K562 (cell line): ENCODE measurements at regions not wholly inside any gene's neighbourhood (a gene's known extent, or its start where the extent isn't known, plus 50 kb on each side); places are given as distances from the start of the nearest gene placed in this dataset.

ENCODE experiments used
- ATAC-seq: fragments of 200-7000 bp; cut with Tn5 transposase; 3 replicates; pipeline ENCODE4 v1.9.1; 2020; ENCODE audit warnings: moderate library complexity
- BruUV-seq: library from RNA; stranded (reverse); fragments of 400-500 nt; replicated peaks from 2 replicates; lab custom pipeline; 2021; lab: Mats Ljungman, UMichigan
- CTCF ChIA-PET: fragments of 300-600 bp; formaldehyde crosslinking; extraction: SDS; loops from one replicate; lab custom pipeline; 2021; ENCODE audit warnings: low intra/inter-chr PET ratio; lab: Yijun Ruan, JAX
- POLR2A ChIA-PET: fragments of 300-600, 350-650 bp; sonication (Branson Sonifier 250); formaldehyde crosslinking; extraction: SDS; loops from one replicate; lab custom pipeline; 2021; ENCODE audit warnings: antibody characterized with exemption, inconsistent platforms; lab: Yijun Ruan, JAX
- DNase-seq, 4 experiments: peaks; one replicate each; pipeline versions ENCODE4 v3.0.0 to v3.0.0-alpha.2; 2011 to 2018; ENCODE audit warnings: low spot score in 3 of 4, mixed read lengths in 3 of 4; ENCODE audit errors: extremely low read depth in 1 of 4
- FAIRE-seq: peaks from 2 replicates; lab custom pipeline; 2011; peaks lifted over from hg19 to GRCh38; lab: Jason Lieb, UNC
- H2AFZ ChIP-seq: 2 replicates; pipeline ENCODE4 v1.6.0; 2011; ENCODE audit warnings: low read depth, low read length, control low read depth, inconsistent platforms
- H3K27ac ChIP-seq: fragments of 200-600 bp; 3 replicates; pipeline ENCODE4 v1.8.0; 2011; ENCODE audit warnings: low read depth, mild to moderate bottlenecking, control low read depth, inconsistent platforms, low read length, moderate library complexity, mixed read lengths; ENCODE audit errors: extremely low read depth
- H3K27me3 ChIP-seq, 2 experiments: fragments of 300-600 bp in 1 of 2; 2 replicates in 1 of 2; 3 replicates in 1 of 2; pipeline versions ENCODE4 v1.6.0 to v1.8.0; 2011; ENCODE audit warnings: inconsistent platforms in 2 of 2, low read length in 2 of 2, mild to moderate bottlenecking in 1 of 2, mixed read lengths in 1 of 2, moderate library complexity in 1 of 2; ENCODE audit not compliant: control insufficient read depth in 2 of 2, insufficient read depth in 2 of 2
- H3K36me3 ChIP-seq: fragments of 300-600 bp; 3 replicates; pipeline ENCODE4 v1.8.0; 2011; ENCODE audit warnings: mild to moderate bottlenecking, low read length, inconsistent platforms; ENCODE audit not compliant: control insufficient read depth, insufficient read depth
- H3K4me1 ChIP-seq, 2 experiments: fragments of 200-600 bp in 1 of 2; replicated peaks in 1 of 2; 2 replicates in 1 of 2; 3 replicates in 1 of 2; pipeline versions ENCODE4 v1.5.1 to v1.8.0; 2011; ENCODE audit warnings: inconsistent platforms in 2 of 2, low read length in 2 of 2, mild to moderate bottlenecking in 1 of 2, mixed read lengths in 1 of 2, moderate library complexity in 1 of 2; ENCODE audit not compliant: control insufficient read depth in 2 of 2, insufficient read depth in 2 of 2
- H3K4me2 ChIP-seq: 2 replicates; pipeline ENCODE4 v1.6.1; 2011; ENCODE audit warnings: low read length, control low read depth, inconsistent platforms, mixed read lengths; ENCODE audit not compliant: insufficient read depth
- H3K4me3 ChIP-seq: fragments of 200-600 bp; sonication (generic), shearing (Covaris generic); 2 replicates; pipeline ENCODE4 v1.5.1; 2016; ENCODE audit warnings: control low read depth, inconsistent platforms
- H3K79me2 ChIP-seq: fragments of 200-600 bp; 3 replicates; pipeline ENCODE4 v1.8.0; 2011; ENCODE audit warnings: low read length, inconsistent platforms; ENCODE audit not compliant: control insufficient read depth, insufficient read depth
- H3K9ac ChIP-seq, 2 experiments: 2 replicates each; pipeline versions ENCODE4 v1.6.0 to v1.6.1; 2011; ENCODE audit warnings: low read depth in 2 of 2, low read length in 2 of 2, control low read depth in 1 of 2, inconsistent platforms in 1 of 2, mild to moderate bottlenecking in 1 of 2, mixed read lengths in 1 of 2; ENCODE audit not compliant: insufficient read depth in 1 of 2
- H3K9me1 ChIP-seq: one replicate; pipeline ENCODE4 v1.6.0; 2011; ENCODE audit warnings: inconsistent platforms, mild to moderate bottlenecking, low read length, moderate library complexity; ENCODE audit not compliant: control insufficient read depth, insufficient read depth
- H3K9me3 ChIP-seq: replicated peaks from 2 replicates; pipeline ENCODE4 v1.5.1; 2011; ENCODE audit warnings: low read depth, low read length, inconsistent platforms; ENCODE audit not compliant: control insufficient read depth, insufficient read depth
- H4K20me1 ChIP-seq: replicated peaks from 2 replicates; pipeline ENCODE4 v1.6.1; 2011; ENCODE audit warnings: low read length, inconsistent platforms, mixed read lengths; ENCODE audit not compliant: control insufficient read depth, insufficient read depth
- ASH1L ChIP-seq: fragments of 450-650 bp; IDR thresholded peaks from 2 replicates; pipeline ENCODE4 v1.6.1; 2018; ENCODE audit warnings: borderline replicate concordance, mild to moderate bottlenecking, low read depth; ENCODE audit not compliant: partially characterized antibody
- BCOR ChIP-seq: fragments of 450-650 bp; IDR thresholded peaks from 2 replicates; pipeline ENCODE4 v1.6.1; 2016
- CREBBP ChIP-seq: IDR thresholded peaks from one replicate; pipeline ENCODE4 v1.6.1; 2012; ENCODE audit warnings: low read depth, mild to moderate bottlenecking, control low read depth, inconsistent platforms, low read length
- FUS ChIP-seq: fragments of 200-400 bp; formaldehyde crosslinking; optimal IDR thresholded peaks from 2 replicates; pipeline ENCODE3; 2017; ENCODE audit warnings: low read depth, low read length
- GTF2F1 ChIP-seq: IDR thresholded peaks from 2 replicates; pipeline ENCODE4 v1.6.1; 2011; ENCODE audit warnings: low read depth, low read length, improper control_type of control experiment
- HDAC2 ChIP-seq: fragments of 450-650 bp; IDR thresholded peaks from 2 replicates; pipeline ENCODE4 v1.6.1; 2016; ENCODE audit warnings: mild to moderate bottlenecking
- NR4A1 ChIP-seq, 2 experiments: fragments of 250-450 bp in 1 of 2; fragments of 450-650 bp in 1 of 2; sonication (Bioruptor Pico) in 1 of 2; IDR thresholded peaks; 2 replicates each; pipeline versions ENCODE4 v1.4.0 to v1.6.1; 2016 to 2020; ENCODE audit warnings: mild to moderate bottlenecking in 2 of 2, missing compliant biosample characterization in 1 of 2, missing genetic modification characterization in 1 of 2, moderate library complexity in 1 of 2
- RBM22 ChIP-seq: fragments of 200-400 bp; formaldehyde crosslinking; IDR thresholded peaks from 2 replicates; pipeline ENCODE4 v1.6.1; 2018; ENCODE audit warnings: low read length, low read depth; ENCODE audit not compliant: poor library complexity, severe bottlenecking
- SAFB2 ChIP-seq: fragments of 200-400 bp; formaldehyde crosslinking; IDR thresholded peaks from 2 replicates; pipeline ENCODE4 v1.6.1; 2018; ENCODE audit warnings: borderline replicate concordance, low read length, low read depth, moderate library complexity; ENCODE audit not compliant: severe bottlenecking
- SP1 ChIP-seq: sonication (generic); formaldehyde crosslinking; IDR thresholded peaks from 2 replicates; pipeline ENCODE4 v1.8.1; 2022; ENCODE audit warnings: mild to moderate bottlenecking, missing genetic modification reagents
- ZBED1 ChIP-seq: IDR thresholded peaks from 2 replicates; pipeline ENCODE4 v1.6.1; 2014
- ZNF146 ChIP-seq: IDR thresholded peaks from one replicate; pipeline ENCODE4 v1.6.1; 2018; ENCODE audit warnings: missing compliant biosample characterization; ENCODE audit not compliant: unreplicated experiment
- ZNF24 ChIP-seq: fragments of 450-650 bp; IDR thresholded peaks from 2 replicates; pipeline ENCODE4 v1.6.1; 2016
- ZNF282 ChIP-seq: sonication (generic); formaldehyde crosslinking; IDR thresholded peaks from 2 replicates; pipeline ENCODE4 v1.8.1; 2023; ENCODE audit warnings: missing genetic modification reagents
- WGBS: fragments of 100-300 bp; shearing (Covaris generic); methylation state at CpG from one replicate; pipeline ENCODE4 v1.1.6; 2016; ENCODE audit warnings: low coverage, mixed read lengths; ENCODE audit not compliant: insufficient coverage; ENCODE audit errors: missing lambda C conversion rate; 5-methylcytosine and 5-hydroxymethylcytosine counted together
- in situ Hi-C: fragments of 300-500 bp; cut with MboI; formaldehyde crosslinking; loops from 4 replicates; pipeline ENCODE4 v1.15.0; 2018; ENCODE audit warnings: inconsistent platforms, mixed read lengths
- intact Hi-C: fragments of 100-400 bp; cut with micrococcal nuclease; formaldehyde crosslinking; loops from 2 replicates; pipeline ENCODE4 v1.14.2; 2022
- TF ChIP-seq, protein P1 (sequence below): fragments of 450-650 bp; IDR thresholded peaks from 2 replicates; pipeline ENCODE4 v1.6.1; 2016; ENCODE audit warnings: borderline replicate concordance
- TF ChIP-seq, protein P2 (sequence below): sonication (generic); formaldehyde crosslinking; IDR thresholded peaks from 2 replicates; pipeline ENCODE4 v1.8.1; 2023; ENCODE audit warnings: mild to moderate bottlenecking, missing genetic modification reagents
- TF ChIP-seq, protein P3 (sequence below): IDR thresholded peaks from 2 replicates; pipeline ENCODE4 v1.6.1; 2011; ENCODE audit warnings: borderline replicate concordance, low read depth, mild to moderate bottlenecking, moderate library complexity, low read length; ENCODE audit not compliant: insufficient read depth, poor library complexity, severe bottlenecking

DNA sequence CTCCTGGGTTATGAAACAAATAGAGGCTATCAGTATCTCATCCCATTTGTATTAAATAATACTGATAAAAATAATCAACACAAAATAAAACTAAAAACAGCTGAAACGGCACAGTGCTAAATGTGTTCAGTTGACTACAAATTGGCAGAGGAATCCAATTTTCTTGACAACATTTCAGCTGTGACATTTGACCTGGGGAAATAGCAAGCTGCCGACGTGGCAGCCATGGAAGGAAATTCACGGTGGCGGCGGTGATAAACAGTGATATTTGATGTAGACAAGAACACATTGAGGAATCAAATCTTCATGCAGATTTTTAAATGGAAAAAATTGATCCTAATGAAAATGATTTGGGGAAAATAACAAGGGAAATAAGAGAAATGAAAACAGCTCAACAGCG, 159.1 kb upstream of the RTL1 start:
- no peaks in the 10 kb centered on the region for H3K4me1 ChIP-seq
- ChIA-PET CTCF (no interaction called here), POLR2A (no interaction called here)
- TF ChIP-seq ZNF24: no peak
- TF ChIP-seq, protein P1, sequence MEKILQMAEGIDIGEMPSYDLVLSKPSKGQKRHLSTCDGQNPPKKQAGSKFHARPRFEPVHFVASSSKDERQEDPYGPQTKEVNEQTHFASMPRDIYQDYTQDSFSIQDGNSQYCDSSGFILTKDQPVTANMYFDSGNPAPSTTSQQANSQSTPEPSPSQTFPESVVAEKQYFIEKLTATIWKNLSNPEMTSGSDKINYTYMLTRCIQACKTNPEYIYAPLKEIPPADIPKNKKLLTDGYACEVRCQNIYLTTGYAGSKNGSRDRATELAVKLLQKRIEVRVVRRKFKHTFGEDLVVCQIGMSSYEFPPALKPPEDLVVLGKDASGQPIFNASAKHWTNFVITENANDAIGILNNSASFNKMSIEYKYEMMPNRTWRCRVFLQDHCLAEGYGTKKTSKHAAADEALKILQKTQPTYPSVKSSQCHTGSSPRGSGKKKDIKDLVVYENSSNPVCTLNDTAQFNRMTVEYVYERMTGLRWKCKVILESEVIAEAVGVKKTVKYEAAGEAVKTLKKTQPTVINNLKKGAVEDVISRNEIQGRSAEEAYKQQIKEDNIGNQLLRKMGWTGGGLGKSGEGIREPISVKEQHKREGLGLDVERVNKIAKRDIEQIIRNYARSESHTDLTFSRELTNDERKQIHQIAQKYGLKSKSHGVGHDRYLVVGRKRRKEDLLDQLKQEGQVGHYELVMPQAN: no peak
- no peak for TF ChIP-seq ASH1L
- TF ChIP-seq ZNF282: no peak
- no peak for TF ChIP-seq NR4A1 (CRISPR knock-in tag; IDR thresholded peaks at IDR 0.05)
- TF ChIP-seq NR4A1 (tag; IDR thresholded peaks at IDR 0.05): no peak
- TF ChIP-seq, protein P2, sequence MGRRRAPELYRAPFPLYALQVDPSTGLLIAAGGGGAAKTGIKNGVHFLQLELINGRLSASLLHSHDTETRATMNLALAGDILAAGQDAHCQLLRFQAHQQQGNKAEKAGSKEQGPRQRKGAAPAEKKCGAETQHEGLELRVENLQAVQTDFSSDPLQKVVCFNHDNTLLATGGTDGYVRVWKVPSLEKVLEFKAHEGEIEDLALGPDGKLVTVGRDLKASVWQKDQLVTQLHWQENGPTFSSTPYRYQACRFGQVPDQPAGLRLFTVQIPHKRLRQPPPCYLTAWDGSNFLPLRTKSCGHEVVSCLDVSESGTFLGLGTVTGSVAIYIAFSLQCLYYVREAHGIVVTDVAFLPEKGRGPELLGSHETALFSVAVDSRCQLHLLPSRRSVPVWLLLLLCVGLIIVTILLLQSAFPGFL (CRISPR knock-in tag): no peak
- TF ChIP-seq FUS: no peak
- TF ChIP-seq GTF2F1: no peak
- TF ChIP-seq BCOR: no peak
- TF ChIP-seq SAFB2: no peak
- no peak for TF ChIP-seq CREBBP
- TF ChIP-seq, protein P3, sequence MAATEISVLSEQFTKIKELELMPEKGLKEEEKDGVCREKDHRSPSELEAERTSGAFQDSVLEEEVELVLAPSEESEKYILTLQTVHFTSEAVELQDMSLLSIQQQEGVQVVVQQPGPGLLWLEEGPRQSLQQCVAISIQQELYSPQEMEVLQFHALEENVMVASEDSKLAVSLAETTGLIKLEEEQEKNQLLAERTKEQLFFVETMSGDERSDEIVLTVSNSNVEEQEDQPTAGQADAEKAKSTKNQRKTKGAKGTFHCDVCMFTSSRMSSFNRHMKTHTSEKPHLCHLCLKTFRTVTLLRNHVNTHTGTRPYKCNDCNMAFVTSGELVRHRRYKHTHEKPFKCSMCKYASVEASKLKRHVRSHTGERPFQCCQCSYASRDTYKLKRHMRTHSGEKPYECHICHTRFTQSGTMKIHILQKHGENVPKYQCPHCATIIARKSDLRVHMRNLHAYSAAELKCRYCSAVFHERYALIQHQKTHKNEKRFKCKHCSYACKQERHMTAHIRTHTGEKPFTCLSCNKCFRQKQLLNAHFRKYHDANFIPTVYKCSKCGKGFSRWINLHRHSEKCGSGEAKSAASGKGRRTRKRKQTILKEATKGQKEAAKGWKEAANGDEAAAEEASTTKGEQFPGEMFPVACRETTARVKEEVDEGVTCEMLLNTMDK: no peak
- no peak for TF ChIP-seq ZNF146 (CRISPR knock-in tag)
- no peak for TF ChIP-seq HDAC2
- no peak for TF ChIP-seq SP1 (CRISPR knock-in tag)
- no peak for TF ChIP-seq RBM22
- TF ChIP-seq ZBED1: no peak
- H3K9ac ChIP-seq: no peak overlapping the region
- H3K4me2 ChIP-seq: no peak overlapping the region
- no peak for FAIRE-seq
- intact Hi-C loops: no loop called here
- no peaks in the 10 kb centered on the region for H3K79me2 ChIP-seq
- 51% methylated on average over 7 of the region's 7 CpGs for WGBS
- peaks cover 0 to 36% of the 10 kb centered on the region in 2 experiments; a peak in 2 of 5 replicates for H3K27me3 ChIP-seq
- no TSS peak for BruUV-seq
- no peak overlapping the region for H3K27ac ChIP-seq
- ATAC-seq: no peak
- H3K4me3 ChIP-seq: no peak overlapping the region
- no peaks in the 10 kb centered on the region for H4K20me1 ChIP-seq
- H3K9me3 ChIP-seq: no peaks in the 10 kb centered on the region
- DNase-seq: no peak
- H3K9me1 ChIP-seq: no peaks in the 10 kb centered on the region
- H2AFZ ChIP-seq: no peak overlapping the region
- in situ Hi-C loops: no loop called here
- H3K36me3 ChIP-seq: no peaks in the 10 kb centered on the region
